Neural cell (in vitro differentiated cells): ENCODE measurements at regions not wholly inside any gene's neighbourhood (a gene's known extent, or its start where the extent isn't known, plus 50 kb on each side); places are given as distances from the start of the nearest gene placed in this dataset.

ENCODE experiments used
- H2AFZ ChIP-seq: fragments of 200-600, 300-800 bp; sonication (generic), shearing (Covaris generic); 2 replicates; pipeline ENCODE4 v1.6.0; 2014; ENCODE audit warnings: low read depth, mild to moderate bottlenecking, antibody characterized with exemption, low read length, moderate library complexity
- H3F3A ChIP-seq: fragments of 200-600 bp; shearing (Covaris generic); 2 replicates; pipeline ENCODE4 v1.6.1; 2016; ENCODE audit warnings: mild to moderate bottlenecking, moderate library complexity, mixed read lengths, antibody characterized with exemption, low read length; ENCODE audit not compliant: insufficient read depth, poor library complexity, severe bottlenecking
- H3K27ac ChIP-seq: fragments of 200-600, 300-800 bp; sonication (generic), shearing (Covaris generic); 2 replicates; pipeline ENCODE4 v1.5.1; 2014; ENCODE audit warnings: mild to moderate bottlenecking, low read length, moderate library complexity
- H3K27me3 ChIP-seq: fragments of 300-800, 200-600 bp; sonication (generic), shearing (Covaris generic); 2 replicates; pipeline ENCODE4 v1.6.0; 2014; ENCODE audit warnings: mild to moderate bottlenecking, low read depth, low read length, moderate library complexity; ENCODE audit not compliant: insufficient read depth
- H3K36me3 ChIP-seq: fragments of 300-800, 200-600 bp; sonication (generic), shearing (Covaris generic); 2 replicates; pipeline ENCODE4 v1.5.1; 2014; ENCODE audit warnings: mild to moderate bottlenecking, antibody characterized with exemption, low read length, moderate library complexity; ENCODE audit not compliant: insufficient read depth
- H3K4me2 ChIP-seq: fragments of 300-800, 200-600 bp; sonication (generic), shearing (Covaris generic); 2 replicates; pipeline ENCODE4 v1.6.0; 2014; ENCODE audit warnings: mild to moderate bottlenecking, low read length
- H3K4me3 ChIP-seq: fragments of 300-800, 200-600 bp; sonication (generic), shearing (Covaris generic); 2 replicates; pipeline ENCODE4 v1.5.1; 2014; ENCODE audit warnings: mild to moderate bottlenecking, low read length, moderate library complexity
- H3K79me2 ChIP-seq: fragments of 200-600 bp; shearing (Covaris generic); replicated peaks from 2 replicates; pipeline ENCODE4 v1.6.0; 2014; ENCODE audit warnings: mild to moderate bottlenecking, low read length, moderate library complexity; ENCODE audit not compliant: insufficient read depth
- H3K9ac ChIP-seq: fragments of 300-800, 200-600 bp; sonication (generic), shearing (Covaris generic); 2 replicates; pipeline ENCODE4 v1.6.1; 2016; ENCODE audit warnings: mild to moderate bottlenecking, low read length, mixed read lengths
- H3K9me2 ChIP-seq: fragments of 200-600 bp; shearing (Covaris generic); 2 replicates; pipeline ENCODE4 v1.6.1; 2016; ENCODE audit warnings: mild to moderate bottlenecking, low read length, mixed read lengths; ENCODE audit not compliant: insufficient read depth
- H3K9me3 ChIP-seq: fragments of 200-600, 300-800 bp; sonication (generic), shearing (Covaris generic); 2 replicates; pipeline ENCODE4 v1.6.1; 2016; ENCODE audit warnings: mild to moderate bottlenecking, mixed run types, low read length, moderate library complexity, mixed read lengths
- H4K20me1 ChIP-seq: fragments of 200-600 bp; shearing (Covaris generic); 2 replicates; pipeline ENCODE4 v1.6.1; 2016; ENCODE audit warnings: mild to moderate bottlenecking, mixed run types; ENCODE audit not compliant: insufficient read depth
- CTCF ChIP-seq: fragments of 450-650 bp; IDR thresholded peaks from 2 replicates; pipeline ENCODE4 v1.5.1; 2014; ENCODE audit warnings: antibody characterized with exemption, mild to moderate bottlenecking, moderate library complexity; ENCODE audit not compliant: poor library complexity, severe bottlenecking
- EP300 ChIP-seq: fragments of 450-650 bp; conservative IDR thresholded peaks from 2 replicates; pipeline ENCODE4 v1.6.1; 2014; ENCODE audit warnings: antibody characterized with exemption, mild to moderate bottlenecking, moderate library complexity; ENCODE audit not compliant: poor library complexity, severe bottlenecking
- EZH2 ChIP-seq: fragments of 200-600, 300-800 bp; shearing (Covaris generic), sonication (generic); IDR thresholded peaks from 2 replicates; pipeline ENCODE4 v1.6.1; 2014; ENCODE audit warnings: antibody characterized with exemption, low read length, borderline replicate concordance, mild to moderate bottlenecking; ENCODE audit not compliant: insufficient read depth, poor library complexity, severe bottlenecking
- MXI1 ChIP-seq: fragments of 450-650 bp; conservative IDR thresholded peaks from 2 replicates; pipeline ENCODE4 v1.6.1; 2014; ENCODE audit warnings: antibody characterized with exemption, mild to moderate bottlenecking; ENCODE audit not compliant: poor library complexity, severe bottlenecking
- POLR2AphosphoS5 ChIP-seq: IDR thresholded peaks from 2 replicates; pipeline ENCODE4 v1.6.1; 2012
- RAD21 ChIP-seq: fragments of 450-650 bp; conservative IDR thresholded peaks from 2 replicates; pipeline ENCODE4 v1.6.1; 2014; ENCODE audit warnings: antibody characterized with exemption, mild to moderate bottlenecking, moderate library complexity
- REST ChIP-seq: IDR thresholded peaks from 2 replicates; pipeline ENCODE4 v1.6.1; 2012; ENCODE audit warnings: borderline replicate concordance
- SMC3 ChIP-seq: fragments of 450-650 bp; conservative IDR thresholded peaks from 2 replicates; pipeline ENCODE4 v1.6.1; 2014; ENCODE audit warnings: antibody characterized with exemption, mild to moderate bottlenecking, moderate library complexity; ENCODE audit not compliant: poor library complexity
- TAF1 ChIP-seq: IDR thresholded peaks from 2 replicates; pipeline ENCODE4 v1.6.1; 2012; ENCODE audit warnings: low read depth
- small RNA-seq, 3 experiments: library from RNA; depleted of rRNA; stranded (forward); fragments of <200 nt; gene quantifications; one replicate each; pipeline ENCODE3, GENCODE V24; 2012

GRCh38 chr10:91167406-91167805 is 53.1 kb upstream of the PCGF5 start:
- Histone ChIP-seq H3K9ac (no peak overlapping the region), H2AFZ (no peak overlapping the region), H3K36me3 (no peaks in the 10 kb centered on the region), H4K20me1 (no peaks in the 10 kb centered on the region), H3K9me3 (peaks cover 4% of the 10 kb centered on the region), H3K9me2 (no peaks in the 10 kb centered on the region), H3K4me2 (no peak overlapping the region), H3K27me3 (peaks cover 13% of the 10 kb centered on the region), H3K27ac (no peak overlapping the region), H3F3A (no peaks in the 10 kb centered on the region), H3K4me3 (no peak overlapping the region), H3K79me2 (no peaks in the 10 kb centered on the region)
- TF ChIP-seq TAF1: no peak
- no peak for TF ChIP-seq MXI1

- H3K4me2 ChIP-seq: no peak overlapping the region
- H3K27me3 ChIP-seq: no peaks in the 10 kb centered on the region
- H3K27ac ChIP-seq: no peak overlapping the region
- peaks cover 4% of the 10 kb centered on the region for H3K9me3 ChIP-seq
- H3K9ac ChIP-seq: no peak overlapping the region
- H3K36me3 ChIP-seq: no peaks in the 10 kb centered on the region
- no peak overlapping the region for H2AFZ ChIP-seq
- H3K9me2 ChIP-seq: no peaks in the 10 kb centered on the region
- no peaks in the 10 kb centered on the region for H3F3A ChIP-seq
- no peak overlapping the region for H3K4me3 ChIP-seq
- H3K79me2 ChIP-seq: no peaks in the 10 kb centered on the region
- H4K20me1 ChIP-seq: no peaks in the 10 kb centered on the region
- TF ChIP-seq CTCF: no peak
- TF ChIP-seq TAF1: no peak
- no peak for TF ChIP-seq POLR2AphosphoS5
- TF ChIP-seq EZH2: no peak
- no peak for TF ChIP-seq EP300
- TF ChIP-seq RAD21: no peak
- no peak for TF ChIP-seq SMC3
- no peak for TF ChIP-seq MXI1
- no peak for TF ChIP-seq REST
Measured at GRCh38 chr10:91170418-91170817, 50.0 kb upstream of the PCGF5 start.

Small RNAs in the stretch of these regions (small RNA-seq; reads per million reads assigned to genes)
- 0 reads per million in 3 experiments for gene AL365434.2
